Skeletal muscle tissue (tissue), 4 donors: ENCODE measurements at regions not wholly inside any gene's neighbourhood (a gene's known extent, or its start where the extent isn't known, plus 50 kb on each side); places are given as distances from the start of the nearest gene placed in this dataset. TPM values are rescaled to one million over a fixed set of nuclear protein-coding genes. Genes with fewer than 3 reads are reported as not detected.

Experiments
- H3K27ac ChIP-seq: one replicate; pipeline ENCODE4 v1.7.0; 2013; ENCODE audit warnings: mild to moderate bottlenecking, low read depth, low read length, inconsistent platforms
- H3K27me3 ChIP-seq, 3 donors: one replicate each; pipeline ENCODE4 v1.7.0; 2013; ENCODE audit warnings: low read length in 3 of 3; ENCODE audit not compliant: control insufficient read depth in 3 of 3, insufficient read depth in 3 of 3
- H3K36me3 ChIP-seq, 3 donors: one replicate each; pipeline ENCODE4 v1.7.0; 2013; ENCODE audit warnings: low read length in 3 of 3; ENCODE audit not compliant: control insufficient read depth in 3 of 3, insufficient read depth in 3 of 3
- H3K4me1 ChIP-seq, 3 donors: one replicate each; pipeline ENCODE4 v1.7.0; 2013; ENCODE audit warnings: low read length in 3 of 3, mild to moderate bottlenecking in 3 of 3; ENCODE audit not compliant: control insufficient read depth in 3 of 3, insufficient read depth in 3 of 3
- H3K4me3 ChIP-seq, 3 donors: one replicate each; pipeline ENCODE4 v1.7.0; 2013; ENCODE audit warnings: low read length in 3 of 3
- H3K9ac ChIP-seq, 3 donors: one replicate each; pipeline ENCODE4 v1.7.0; 2013; ENCODE audit warnings: low read length in 3 of 3, mild to moderate bottlenecking in 3 of 3, moderate library complexity in 2 of 3, low read depth in 1 of 3
- H3K9me3 ChIP-seq, 3 donors: one replicate each; pipeline ENCODE4 v1.7.0; 2013; ENCODE audit warnings: low read length in 3 of 3; ENCODE audit not compliant: control insufficient read depth in 3 of 3
- small RNA-seq: library from RNA; depleted of rRNA; stranded (forward); fragments of <200 nt; gene quantifications from one replicate; pipeline ENCODE3, GENCODE V24; 2014
- donor health status: Osteomylitis.

- H3K27ac ChIP-seq, result no peak overlapping the region
- no peaks in the 10 kb centered on the region for H3K27me3 ChIP-seq
- no peak overlapping the region for H3K4me3 ChIP-seq
- no peaks in the 10 kb centered on the region for H3K9me3 ChIP-seq
- H3K4me1 ChIP-seq, result no peaks in the 10 kb centered on the region
- no peaks in the 10 kb centered on the region for H3K36me3 ChIP-seq
- no peak overlapping the region for H3K9ac ChIP-seq
Observed at GRCh38 chr9:119441832-119442231, 72.6 kb upstream of the BRINP1 start.

GRCh38 chr9:119441338-119441737 is 72.1 kb upstream of the BRINP1 start:
- Histone ChIP-seq H3K9me3 (no peaks in the 10 kb centered on the region), H3K9ac (no peak overlapping the region), H3K36me3 (no peaks in the 10 kb centered on the region), H3K4me1 (no peaks in the 10 kb centered on the region), H3K27me3 (no peaks in the 10 kb centered on the region), H3K27ac (no peak overlapping the region), H3K4me3 (no peak overlapping the region)

DNA sequence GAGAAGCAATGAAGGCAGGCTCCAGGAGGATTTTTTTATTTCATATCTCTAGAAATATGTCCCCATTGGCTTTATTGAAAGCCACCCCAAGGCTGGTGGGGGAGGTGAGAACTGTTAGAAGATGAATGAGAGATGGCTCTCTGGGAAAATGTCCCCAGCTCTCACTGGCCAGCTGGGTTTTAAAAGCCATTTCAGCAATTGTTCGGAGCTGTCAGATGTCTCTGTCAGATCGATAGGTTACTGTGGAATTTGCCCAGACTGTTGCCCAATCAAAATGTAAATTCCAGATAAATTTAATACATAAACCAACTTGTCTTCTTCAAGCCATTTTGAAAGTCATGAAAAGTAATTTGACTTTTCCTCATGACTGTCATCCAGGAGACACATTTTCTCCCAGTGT is 67.0 kb upstream of the BRINP1 start:
- H3K9me3 ChIP-seq, result no peaks in the 10 kb centered on the region
- H3K9ac ChIP-seq, result no peak overlapping the region
- no peaks in the 10 kb centered on the region for H3K27me3 ChIP-seq
- H3K4me1 ChIP-seq, result no peaks in the 10 kb centered on the region
- no peak overlapping the region for H3K4me3 ChIP-seq
- no peaks in the 10 kb centered on the region for H3K36me3 ChIP-seq
- H3K27ac ChIP-seq, result no peak overlapping the region

- Histone ChIP-seq H3K36me3 (no peaks in the 10 kb centered on the region), H3K9ac (no peak overlapping the region), H3K4me3 (no peak overlapping the region), H3K4me1 (no peaks in the 10 kb centered on the region), H3K27me3 (no peaks in the 10 kb centered on the region), H3K27ac (no peak overlapping the region), H3K9me3 (no peaks in the 10 kb centered on the region)
Observed at GRCh38 chr9:119435076-119435475, 65.8 kb upstream of the BRINP1 start.

DNA sequence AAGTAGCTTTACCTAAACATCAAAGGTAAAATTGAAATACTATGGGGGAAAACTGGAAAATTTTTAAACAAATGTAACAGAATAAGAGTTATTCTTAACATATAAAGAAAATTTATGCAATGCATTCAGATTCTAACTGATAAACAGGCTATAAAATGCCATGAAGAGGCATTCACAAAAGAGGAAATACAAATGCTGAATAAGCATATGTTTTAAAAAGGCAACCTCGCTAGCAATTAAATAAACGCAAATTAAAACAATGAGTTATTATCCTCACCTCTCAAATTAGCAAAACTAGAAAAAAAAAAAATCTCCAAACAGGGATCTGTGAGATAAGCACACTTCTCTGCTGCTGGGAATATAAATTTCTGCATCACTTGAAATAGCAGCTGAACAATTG is 63.2 kb upstream of the BRINP1 start:
- H3K9me3 ChIP-seq, result no peaks in the 10 kb centered on the region
- H3K27me3 ChIP-seq, result no peaks in the 10 kb centered on the region
- no peak overlapping the region for H3K4me3 ChIP-seq
- H3K36me3 ChIP-seq, result no peaks in the 10 kb centered on the region
- H3K4me1 ChIP-seq, result no peaks in the 10 kb centered on the region
- no peak overlapping the region for H3K9ac ChIP-seq
- H3K27ac ChIP-seq, result no peak overlapping the region

DNA sequence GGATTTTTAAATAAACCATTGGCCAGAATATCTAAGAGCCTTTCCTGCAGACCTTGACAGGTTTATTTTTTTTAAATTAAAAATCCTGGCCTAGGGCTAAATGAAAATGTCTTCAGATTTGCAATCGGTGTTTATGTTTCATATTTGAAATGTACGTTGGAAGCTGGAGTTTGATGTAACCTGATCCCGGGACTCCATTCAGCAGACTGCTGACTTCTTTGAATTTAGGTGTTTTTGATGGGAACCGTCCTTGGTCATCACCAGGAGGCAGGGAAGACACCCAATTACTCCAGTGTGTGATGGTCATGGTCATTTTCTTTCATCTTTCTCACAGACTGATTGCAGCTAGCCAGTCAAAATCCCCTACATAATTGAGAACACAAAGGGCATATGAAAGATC is 60.1 kb upstream of the BRINP1 start:
- no peaks in the 10 kb centered on the region for H3K36me3 ChIP-seq
- H3K9me3 ChIP-seq, result peaks cover 0 to 4% (median 0%) of the 10 kb centered on the region in 3 donors
- H3K4me1 ChIP-seq, result no peaks in the 10 kb centered on the region
- H3K4me3 ChIP-seq, result no peak overlapping the region
- no peaks in the 10 kb centered on the region for H3K27me3 ChIP-seq
- no peak overlapping the region for H3K27ac ChIP-seq
- H3K9ac ChIP-seq, result no peak overlapping the region

GRCh38 chr9:119420231-119420630 is 51.0 kb upstream of the BRINP1 start:
- Histone ChIP-seq H3K36me3 (no peaks in the 10 kb centered on the region), H3K27ac (no peak overlapping the region), H3K4me1 (no peaks in the 10 kb centered on the region), H3K9ac (no peak overlapping the region), H3K4me3 (no peak overlapping the region), H3K9me3 (no peaks in the 10 kb centered on the region), H3K27me3 (no peaks in the 10 kb centered on the region)

Small RNA genes in the stretch of these regions (small RNA-seq; reads per million reads assigned to genes)
- not detected for gene MIR147A
